ENCODE measurements at regions not wholly inside any gene's neighbourhood (a gene's known extent, or its start where the extent isn't known, plus 50 kb on each side); places are given as distances from the start of the nearest gene placed in this dataset.

DNA sequence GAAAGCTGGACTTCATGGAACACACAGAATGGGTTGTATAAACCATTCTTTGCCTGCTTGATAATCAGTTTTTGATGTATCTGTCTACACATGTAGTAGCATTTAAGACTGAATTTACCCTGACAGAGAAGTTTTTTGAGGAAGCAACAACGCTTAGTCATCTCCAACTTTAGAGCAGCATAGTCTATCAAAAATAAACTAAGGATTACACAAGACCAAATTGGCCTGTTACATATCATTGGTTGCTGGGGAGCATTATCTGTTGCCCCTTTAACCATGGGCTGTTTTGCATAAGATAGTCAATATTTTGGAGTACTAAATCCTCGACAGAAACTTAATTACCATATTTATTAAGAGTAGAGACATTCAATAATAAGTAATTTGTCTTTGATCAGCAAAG, 347.4 kb downstream of the FAM47B start:
- no peak overlapping the region for H3K4me3 ChIP-seq (ENCODE audit: low read depth in 2 of 2, low read length in 2 of 2)
- H3K9me3 ChIP-seq (ENCODE audit: control insufficient read depth, insufficient read depth, low read depth, low read length) = no peaks in the 10 kb centered on the region
- ATAC-seq (no peak), DNase-seq (ENCODE audit: low read depth, low spot score) (no peak)
- no peaks in the 10 kb centered on the region for H3K36me3 ChIP-seq (ENCODE audit: control insufficient read depth, insufficient read depth, low read length)
- intact Hi-C loops (cut with micrococcal nuclease; ENCODE audit: unreplicated experiment) (no loop called here), in situ Hi-C loops (cut with HindIII; ENCODE audit: low pct_unique_long_range_greater_than_20kb, low sequenced_read_pairs) (no loop called here)
- H3K27ac ChIP-seq (ENCODE audit: low read length) = no peak overlapping the region
- no peaks in the 10 kb centered on the region for H3K4me1 ChIP-seq (ENCODE audit: control insufficient read depth, insufficient read depth, low read length)
- ChIA-PET CTCF (no interaction called here), POLR2A (no interaction called here)
- no TSS peak for BruUV-seq (replicated peaks)
- TF ChIP-seq, protein P1, sequence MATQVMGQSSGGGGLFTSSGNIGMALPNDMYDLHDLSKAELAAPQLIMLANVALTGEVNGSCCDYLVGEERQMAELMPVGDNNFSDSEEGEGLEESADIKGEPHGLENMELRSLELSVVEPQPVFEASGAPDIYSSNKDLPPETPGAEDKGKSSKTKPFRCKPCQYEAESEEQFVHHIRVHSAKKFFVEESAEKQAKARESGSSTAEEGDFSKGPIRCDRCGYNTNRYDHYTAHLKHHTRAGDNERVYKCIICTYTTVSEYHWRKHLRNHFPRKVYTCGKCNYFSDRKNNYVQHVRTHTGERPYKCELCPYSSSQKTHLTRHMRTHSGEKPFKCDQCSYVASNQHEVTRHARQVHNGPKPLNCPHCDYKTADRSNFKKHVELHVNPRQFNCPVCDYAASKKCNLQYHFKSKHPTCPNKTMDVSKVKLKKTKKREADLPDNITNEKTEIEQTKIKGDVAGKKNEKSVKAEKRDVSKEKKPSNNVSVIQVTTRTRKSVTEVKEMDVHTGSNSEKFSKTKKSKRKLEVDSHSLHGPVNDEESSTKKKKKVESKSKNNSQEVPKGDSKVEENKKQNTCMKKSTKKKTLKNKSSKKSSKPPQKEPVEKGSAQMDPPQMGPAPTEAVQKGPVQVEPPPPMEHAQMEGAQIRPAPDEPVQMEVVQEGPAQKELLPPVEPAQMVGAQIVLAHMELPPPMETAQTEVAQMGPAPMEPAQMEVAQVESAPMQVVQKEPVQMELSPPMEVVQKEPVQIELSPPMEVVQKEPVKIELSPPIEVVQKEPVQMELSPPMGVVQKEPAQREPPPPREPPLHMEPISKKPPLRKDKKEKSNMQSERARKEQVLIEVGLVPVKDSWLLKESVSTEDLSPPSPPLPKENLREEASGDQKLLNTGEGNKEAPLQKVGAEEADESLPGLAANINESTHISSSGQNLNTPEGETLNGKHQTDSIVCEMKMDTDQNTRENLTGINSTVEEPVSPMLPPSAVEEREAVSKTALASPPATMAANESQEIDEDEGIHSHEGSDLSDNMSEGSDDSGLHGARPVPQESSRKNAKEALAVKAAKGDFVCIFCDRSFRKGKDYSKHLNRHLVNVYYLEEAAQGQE (IDR thresholded peaks at IDR 0.05; ENCODE audit: insufficient read depth in 1 of 2, low read depth in 2 of 2, low read length in 1 of 2) = no peak
- TF ChIP-seq SIN3A (IDR thresholded peaks at IDR 0.05; ENCODE audit: borderline replicate concordance, insufficient read depth, low read depth, low read length) (no peak), POLR2AphosphoS5 (IDR thresholded peaks at IDR 0.05; ENCODE audit: low read depth, low read length) (no peak), TCF7L2 (IDR thresholded peaks at IDR 0.05; ENCODE audit: low read depth, low read length) (no peak)
- TF ChIP-seq, protein P2, sequence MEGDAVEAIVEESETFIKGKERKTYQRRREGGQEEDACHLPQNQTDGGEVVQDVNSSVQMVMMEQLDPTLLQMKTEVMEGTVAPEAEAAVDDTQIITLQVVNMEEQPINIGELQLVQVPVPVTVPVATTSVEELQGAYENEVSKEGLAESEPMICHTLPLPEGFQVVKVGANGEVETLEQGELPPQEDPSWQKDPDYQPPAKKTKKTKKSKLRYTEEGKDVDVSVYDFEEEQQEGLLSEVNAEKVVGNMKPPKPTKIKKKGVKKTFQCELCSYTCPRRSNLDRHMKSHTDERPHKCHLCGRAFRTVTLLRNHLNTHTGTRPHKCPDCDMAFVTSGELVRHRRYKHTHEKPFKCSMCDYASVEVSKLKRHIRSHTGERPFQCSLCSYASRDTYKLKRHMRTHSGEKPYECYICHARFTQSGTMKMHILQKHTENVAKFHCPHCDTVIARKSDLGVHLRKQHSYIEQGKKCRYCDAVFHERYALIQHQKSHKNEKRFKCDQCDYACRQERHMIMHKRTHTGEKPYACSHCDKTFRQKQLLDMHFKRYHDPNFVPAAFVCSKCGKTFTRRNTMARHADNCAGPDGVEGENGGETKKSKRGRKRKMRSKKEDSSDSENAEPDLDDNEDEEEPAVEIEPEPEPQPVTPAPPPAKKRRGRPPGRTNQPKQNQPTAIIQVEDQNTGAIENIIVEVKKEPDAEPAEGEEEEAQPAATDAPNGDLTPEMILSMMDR (IDR thresholded peaks at IDR 0.05) = no peak
- no peaks in the 10 kb centered on the region for H3K27me3 ChIP-seq (ENCODE audit: control insufficient read depth, insufficient read depth, low read length)

DNA sequence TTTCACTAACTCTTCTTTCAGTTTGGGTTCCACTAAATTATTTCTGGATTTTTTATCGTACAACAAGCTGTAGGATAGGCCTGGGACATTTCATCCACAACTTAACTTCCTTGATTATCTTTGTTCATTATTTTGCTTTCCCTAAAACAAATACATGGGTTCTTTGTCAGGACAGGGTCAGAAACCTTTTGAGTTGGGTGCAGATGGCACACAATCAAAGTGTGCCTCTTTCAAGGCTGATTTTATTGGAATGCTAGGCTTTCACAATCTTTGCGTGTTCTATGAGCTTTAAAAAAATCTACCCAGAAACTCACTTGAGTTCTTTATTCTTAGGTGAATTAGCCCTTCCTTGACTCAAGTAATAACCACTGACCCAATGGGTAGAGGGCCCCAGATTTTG, 348.4 kb downstream of the FAM47B start:
- in situ Hi-C loops (cut with HindIII; ENCODE audit: low pct_unique_long_range_greater_than_20kb, low sequenced_read_pairs) = no loop called here
- no TSS peak for BruUV-seq (replicated peaks)
- H3K27me3 ChIP-seq (ENCODE audit: control insufficient read depth, insufficient read depth, low read length) = no peaks in the 10 kb centered on the region

More for the DNA sequence above, 348.4 kb downstream of the FAM47B start:
- intact Hi-C loops (cut with micrococcal nuclease; ENCODE audit: unreplicated experiment) = no loop called here
- no peak for ATAC-seq
- H3K9me3 ChIP-seq (ENCODE audit: control insufficient read depth, insufficient read depth, low read depth, low read length) = no peaks in the 10 kb centered on the region
- TF ChIP-seq, protein P1 (IDR thresholded peaks at IDR 0.05; ENCODE audit: insufficient read depth in 1 of 2, low read depth in 2 of 2, low read length in 1 of 2) = no peak
- no peak for TF ChIP-seq SIN3A (IDR thresholded peaks at IDR 0.05; ENCODE audit: borderline replicate concordance, insufficient read depth, low read depth, low read length)
- H3K36me3 ChIP-seq (ENCODE audit: control insufficient read depth, insufficient read depth, low read length) = no peaks in the 10 kb centered on the region
- ChIA-PET POLR2A (no interaction called here), CTCF (no interaction called here)
- no peak for DNase-seq (ENCODE audit: low read depth, low spot score)
- H3K27ac ChIP-seq (ENCODE audit: low read length) = no peak overlapping the region
- H3K4me1 ChIP-seq (ENCODE audit: control insufficient read depth, insufficient read depth, low read length) = no peaks in the 10 kb centered on the region
- no peak overlapping the region for H3K4me3 ChIP-seq (ENCODE audit: low read depth in 2 of 2, low read length in 2 of 2)

Measured in Panc1 (cell line).